Stimulated activated CD4-positive, alpha-beta T cell treated with anti-CD3 and anti-CD28 coated beads, Interleukin-2, amount 100 ng/mL, for 24 hours (primary cell): ENCODE measurements at regions not wholly inside any gene's neighbourhood (a gene's known extent, or its start where the extent isn't known, plus 50 kb on each side); places are given as distances from the start of the nearest gene placed in this dataset.

Experiments used
- DNase-seq, 2 donors: peaks; one replicate each; pipeline ENCODE4 v3.0.0-alpha.2; 2020

- no peak for DNase-seq
These were observed 70.2 kb downstream of the RND3 start for GRCh38 chr2:150417278-150417677.

GRCh38 chr2:150415022-150415421, 72.4 kb downstream of the RND3 start:
- DNase-seq, result no peak

- DNase-seq, result no peak
These were observed 73.6 kb downstream of the RND3 start for GRCh38 chr2:150413910-150414309.

GRCh38 chr2:150413366-150413765, 74.1 kb downstream of the RND3 start:
- DNase-seq, result no peak

- DNase-seq, result no peak
These were observed 76.7 kb downstream of the RND3 start for GRCh38 chr2:150410809-150411208.

- DNase-seq, result no peak
These were observed 78.3 kb downstream of the RND3 start for GRCh38 chr2:150409196-150409595.

- no peak for DNase-seq
These were observed 83.3 kb downstream of the RND3 start for GRCh38 chr2:150404147-150404546.

- no peak for DNase-seq
These were observed 84.0 kb downstream of the RND3 start for GRCh38 chr2:150403457-150403856.

- no peak for DNase-seq
These were observed 84.5 kb downstream of the RND3 start for GRCh38 chr2:150402953-150403352.

- DNase-seq, result no peak
These were observed 86.6 kb downstream of the RND3 start for GRCh38 chr2:150400849-150401248.

GRCh38 chr2:150392614-150393013, 94.9 kb downstream of the RND3 start:
- DNase-seq, result no peak

GRCh38 chr2:150391779-150392178, 95.7 kb downstream of the RND3 start:
- DNase-seq, result no peak

- no peak for DNase-seq
These were observed 98.0 kb downstream of the RND3 start for GRCh38 chr2:150389447-150389846.

- no peak for DNase-seq
These were observed 99.2 kb downstream of the RND3 start for GRCh38 chr2:150388289-150388625.

GRCh38 chr2:150387586-150388288, 99.7 kb downstream of the RND3 start:
- no peak for DNase-seq

- no peak for DNase-seq
These were observed 102.3 kb downstream of the RND3 start for GRCh38 chr2:150385211-150385610.

- no peak for DNase-seq
These were observed 103.9 kb downstream of the RND3 start for GRCh38 chr2:150383587-150383986.

- DNase-seq, result no peak
These were observed 108.3 kb downstream of the RND3 start for GRCh38 chr2:150379166-150379565.

GRCh38 chr2:150378686-150379085, 108.8 kb downstream of the RND3 start:
- no peak for DNase-seq

GRCh38 chr2:150376553-150377335, 110.7 kb downstream of the RND3 start:
- no peak for DNase-seq

- DNase-seq, result no peak
These were observed 112.1 kb downstream of the RND3 start for GRCh38 chr2:150375333-150375732.

- no peak for DNase-seq
These were observed 113.0 kb downstream of the RND3 start for GRCh38 chr2:150374492-150374891.

GRCh38 chr2:150373374-150373773, 114.1 kb downstream of the RND3 start:
- DNase-seq, result no peak

- no peak for DNase-seq
These were observed 116.2 kb downstream of the RND3 start for GRCh38 chr2:150371044-150371818.
